ENCODE measurements at regions not wholly inside any gene's neighbourhood (a gene's known extent, or its start where the extent isn't known, plus 50 kb on each side); places are given as distances from the start of the nearest gene placed in this dataset.

DNA sequence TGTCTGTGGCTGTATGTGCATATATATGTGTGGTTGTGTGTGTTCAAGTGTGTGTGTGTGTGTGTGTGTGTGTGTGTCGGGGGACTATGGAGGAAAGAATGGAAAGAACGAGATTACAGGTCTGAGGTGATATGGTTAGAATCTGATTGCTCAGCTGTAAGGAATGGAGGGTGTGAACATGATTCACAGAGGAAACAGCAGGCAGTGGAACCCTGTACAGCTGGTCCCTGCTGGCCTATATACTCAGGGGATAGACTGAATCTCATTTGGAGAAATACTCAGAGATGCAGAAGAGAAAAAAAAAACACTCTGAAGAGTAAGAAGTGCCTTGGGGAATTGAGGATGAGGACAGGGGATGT, 180.1 kb upstream of the ESRRG start:
- ChIA-PET POLR2A (no interaction called here), CTCF (no interaction called here)
- Histone ChIP-seq H3K9me3 (no peaks in the 10 kb centered on the region), H3K4me2 (no peak overlapping the region), H3K27ac (no peak overlapping the region), H3K4me3 (no peak overlapping the region), H3K4me1 (no peaks in the 10 kb centered on the region)
- FAIRE-seq (no peak), DNase-seq (ENCODE audit: low read depth in 1 of 2, low spot score in 1 of 2) (no peak), ATAC-seq (no peak)
- TF ChIP-seq ZFP36 (IDR thresholded peaks at IDR 0.05; ENCODE audit: borderline replicate concordance, partially characterized antibody) (no peak), ZNF302 (CRISPR knock-in tag; IDR thresholded peaks at IDR 0.05) (no peak), JUNB (IDR thresholded peaks at IDR 0.05) (no peak), SMC3 (IDR thresholded peaks at IDR 0.05) (no peak), FOSB (CRISPR knock-in tag; IDR thresholded peaks at IDR 0.05) (no peak), CHD4 (IDR thresholded peaks at IDR 0.05; ENCODE audit: borderline replicate concordance) (no peak)
- TF ChIP-seq, protein P1, sequence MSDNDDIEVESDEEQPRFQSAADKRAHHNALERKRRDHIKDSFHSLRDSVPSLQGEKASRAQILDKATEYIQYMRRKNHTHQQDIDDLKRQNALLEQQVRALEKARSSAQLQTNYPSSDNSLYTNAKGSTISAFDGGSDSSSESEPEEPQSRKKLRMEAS (IDR thresholded peaks at IDR 0.05): no peak
- TF ChIP-seq, protein P2, sequence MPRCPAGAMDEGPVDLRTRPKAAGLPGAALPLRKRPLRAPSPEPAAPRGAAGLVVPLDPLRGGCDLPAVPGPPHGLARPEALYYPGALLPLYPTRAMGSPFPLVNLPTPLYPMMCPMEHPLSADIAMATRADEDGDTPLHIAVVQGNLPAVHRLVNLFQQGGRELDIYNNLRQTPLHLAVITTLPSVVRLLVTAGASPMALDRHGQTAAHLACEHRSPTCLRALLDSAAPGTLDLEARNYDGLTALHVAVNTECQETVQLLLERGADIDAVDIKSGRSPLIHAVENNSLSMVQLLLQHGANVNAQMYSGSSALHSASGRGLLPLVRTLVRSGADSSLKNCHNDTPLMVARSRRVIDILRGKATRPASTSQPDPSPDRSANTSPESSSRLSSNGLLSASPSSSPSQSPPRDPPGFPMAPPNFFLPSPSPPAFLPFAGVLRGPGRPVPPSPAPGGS (IDR thresholded peaks at IDR 0.05): no peak
- WGBS (ENCODE audit: missing lambda C conversion rate): 0% methylated on average over 2 of the region's 2 CpGs

DNA sequence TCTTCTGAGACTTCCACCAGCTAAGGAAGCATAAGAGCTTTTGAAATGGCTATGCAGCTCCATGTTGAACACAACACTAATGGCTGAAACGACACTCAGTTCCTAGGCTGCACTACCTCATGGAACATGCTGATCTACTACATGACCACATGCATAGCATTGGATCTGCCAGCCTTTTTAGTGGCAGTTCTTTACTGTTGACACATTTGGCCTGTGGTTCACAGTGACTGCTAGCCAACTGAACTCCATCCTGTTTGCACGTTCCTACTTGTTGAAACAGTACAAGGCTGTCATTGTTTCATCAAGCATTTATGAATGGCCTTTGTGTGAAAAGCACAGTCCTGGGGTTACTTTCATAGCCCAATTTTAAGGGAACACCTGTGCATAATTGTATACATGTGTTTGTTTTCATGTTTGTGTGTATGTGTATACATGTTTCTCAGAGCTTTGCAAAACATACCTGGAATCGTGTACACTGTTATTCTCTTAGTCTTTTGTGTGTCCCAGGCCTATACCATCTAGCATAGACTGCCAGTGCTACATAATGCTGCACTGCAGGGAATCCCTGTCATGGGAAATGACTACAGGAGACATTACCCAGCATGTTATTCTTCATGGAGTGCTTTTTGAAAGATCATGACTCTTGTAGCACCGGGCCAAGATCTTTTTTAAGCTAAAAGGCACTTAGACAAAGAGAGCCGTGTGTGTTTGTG, 179.6 kb upstream of the ESRRG start:
- no peak overlapping the region for H3K4me2 ChIP-seq
- FAIRE-seq (no peak), DNase-seq (ENCODE audit: low read depth in 1 of 2, low spot score in 1 of 2) (no peak), ATAC-seq (no peak)
- ChIA-PET CTCF (interaction anchor here (0.7 to 1.4 kb wide), 3 partner anchors 10 to 1231 kb away, joined by 3 to 4 read pairs (median 3); no protein-coding TSS in a partner anchor), POLR2A (no interaction called here)
- no peaks in the 10 kb centered on the region for H3K4me1 ChIP-seq
- WGBS (ENCODE audit: missing lambda C conversion rate): 16% methylated on average over 5 of the region's 5 CpGs
- H3K27ac ChIP-seq: no peak overlapping the region
- TF ChIP-seq GATA3 (IDR thresholded peaks at IDR 0.05; ENCODE audit: borderline replicate concordance): no peak
- TF ChIP-seq ZFP36 (IDR thresholded peaks at IDR 0.05; ENCODE audit: borderline replicate concordance, partially characterized antibody): no peak
- TF ChIP-seq FOSB (CRISPR knock-in tag; IDR thresholded peaks at IDR 0.05): no peak
- TF ChIP-seq BHLHE40 (IDR thresholded peaks at IDR 0.05; ENCODE audit: low read depth, low read length): no peak
- no peak for TF ChIP-seq EHF (CRISPR knock-in tag; IDR thresholded peaks at IDR 0.05)
- no peak for TF ChIP-seq FOSL2 (IDR thresholded peaks at IDR 0.05)
- TF ChIP-seq FOSL2 (CRISPR knock-in tag; IDR thresholded peaks at IDR 0.05): no peak
- TF ChIP-seq POLR2AphosphoS2 (conservative IDR thresholded peaks at IDR 0.05; ENCODE audit: low read length): no peak
- no peak for TF ChIP-seq NR3C1 (IDR thresholded peaks at IDR 0.05)
- TF ChIP-seq CBX2 (IDR thresholded peaks at IDR 0.05; ENCODE audit: borderline replicate concordance, low read depth): no peak
- no peak for TF ChIP-seq ZSCAN20 (CRISPR knock-in tag; IDR thresholded peaks at IDR 0.05)
- TF ChIP-seq RAD21 (conservative IDR thresholded peaks at IDR 0.05 in 1 of 2, IDR thresholded peaks at IDR 0.05 in 1 of 2): no peak
- TF ChIP-seq JUN (IDR thresholded peaks at IDR 0.05): no peak
- TF ChIP-seq, protein P3, sequence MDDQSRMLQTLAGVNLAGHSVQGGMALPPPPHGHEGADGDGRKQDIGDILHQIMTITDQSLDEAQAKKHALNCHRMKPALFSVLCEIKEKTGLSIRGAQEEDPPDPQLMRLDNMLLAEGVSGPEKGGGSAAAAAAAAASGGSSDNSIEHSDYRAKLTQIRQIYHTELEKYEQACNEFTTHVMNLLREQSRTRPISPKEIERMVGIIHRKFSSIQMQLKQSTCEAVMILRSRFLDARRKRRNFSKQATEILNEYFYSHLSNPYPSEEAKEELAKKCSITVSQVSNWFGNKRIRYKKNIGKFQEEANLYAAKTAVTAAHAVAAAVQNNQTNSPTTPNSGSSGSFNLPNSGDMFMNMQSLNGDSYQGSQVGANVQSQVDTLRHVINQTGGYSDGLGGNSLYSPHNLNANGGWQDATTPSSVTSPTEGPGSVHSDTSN (IDR thresholded peaks at IDR 0.05): no peak
- TF ChIP-seq, protein P1 (IDR thresholded peaks at IDR 0.05): no peak
- no peak for TF ChIP-seq HEYL (CRISPR knock-in tag; IDR thresholded peaks at IDR 0.05)
- TF ChIP-seq, protein P4, sequence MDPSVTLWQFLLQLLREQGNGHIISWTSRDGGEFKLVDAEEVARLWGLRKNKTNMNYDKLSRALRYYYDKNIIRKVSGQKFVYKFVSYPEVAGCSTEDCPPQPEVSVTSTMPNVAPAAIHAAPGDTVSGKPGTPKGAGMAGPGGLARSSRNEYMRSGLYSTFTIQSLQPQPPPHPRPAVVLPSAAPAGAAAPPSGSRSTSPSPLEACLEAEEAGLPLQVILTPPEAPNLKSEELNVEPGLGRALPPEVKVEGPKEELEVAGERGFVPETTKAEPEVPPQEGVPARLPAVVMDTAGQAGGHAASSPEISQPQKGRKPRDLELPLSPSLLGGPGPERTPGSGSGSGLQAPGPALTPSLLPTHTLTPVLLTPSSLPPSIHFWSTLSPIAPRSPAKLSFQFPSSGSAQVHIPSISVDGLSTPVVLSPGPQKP (IDR thresholded peaks at IDR 0.05; ENCODE audit: low read depth, low read length): no peak
- no peak for TF ChIP-seq RCOR1 (IDR thresholded peaks at IDR 0.05; ENCODE audit: low read depth, low read length)
- TF ChIP-seq RFX5 (IDR thresholded peaks at IDR 0.05): no peak
- no peak for TF ChIP-seq PHF8 (IDR thresholded peaks at IDR 0.05; ENCODE audit: borderline replicate concordance, low read depth)
- TF ChIP-seq MYC (IDR thresholded peaks at IDR 0.05; ENCODE audit: borderline replicate concordance, low read length): no peak
- H3K9me3 ChIP-seq: no peaks in the 10 kb centered on the region
- H3K4me3 ChIP-seq: no peak overlapping the region

Measured in A549 (cell line).